ENCODE measurements at regions not wholly inside any gene's neighbourhood (a gene's known extent, or its start where the extent isn't known, plus 50 kb on each side); places are given as distances from the start of the nearest gene placed in this dataset.

GRCh38 chr2:217228732-217229131 is 368.9 kb upstream of the TNP1 start:
- Histone ChIP-seq H3K4me3 (ENCODE audit: low read depth, low read length) (no peak overlapping the region), H3K27me3 (ENCODE audit: control insufficient read depth, insufficient read depth, low read length) (no peaks in the 10 kb centered on the region), H3K36me3 (ENCODE audit: control insufficient read depth, insufficient read depth, low read length) (no peaks in the 10 kb centered on the region)
- TF ChIP-seq, protein P1, sequence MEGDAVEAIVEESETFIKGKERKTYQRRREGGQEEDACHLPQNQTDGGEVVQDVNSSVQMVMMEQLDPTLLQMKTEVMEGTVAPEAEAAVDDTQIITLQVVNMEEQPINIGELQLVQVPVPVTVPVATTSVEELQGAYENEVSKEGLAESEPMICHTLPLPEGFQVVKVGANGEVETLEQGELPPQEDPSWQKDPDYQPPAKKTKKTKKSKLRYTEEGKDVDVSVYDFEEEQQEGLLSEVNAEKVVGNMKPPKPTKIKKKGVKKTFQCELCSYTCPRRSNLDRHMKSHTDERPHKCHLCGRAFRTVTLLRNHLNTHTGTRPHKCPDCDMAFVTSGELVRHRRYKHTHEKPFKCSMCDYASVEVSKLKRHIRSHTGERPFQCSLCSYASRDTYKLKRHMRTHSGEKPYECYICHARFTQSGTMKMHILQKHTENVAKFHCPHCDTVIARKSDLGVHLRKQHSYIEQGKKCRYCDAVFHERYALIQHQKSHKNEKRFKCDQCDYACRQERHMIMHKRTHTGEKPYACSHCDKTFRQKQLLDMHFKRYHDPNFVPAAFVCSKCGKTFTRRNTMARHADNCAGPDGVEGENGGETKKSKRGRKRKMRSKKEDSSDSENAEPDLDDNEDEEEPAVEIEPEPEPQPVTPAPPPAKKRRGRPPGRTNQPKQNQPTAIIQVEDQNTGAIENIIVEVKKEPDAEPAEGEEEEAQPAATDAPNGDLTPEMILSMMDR (IDR thresholded peaks at IDR 0.05; ENCODE audit: insufficient read depth, low read depth, low read length), result no peak
- POLR2A ChIA-PET, result no interaction called here
- CTCF ChIA-PET, result interaction anchor here (0.6 kb wide), 1 partner anchor 244 kb away, joined by 3 read pairs; no protein-coding TSS in a partner anchor
- DNase-seq (ENCODE audit: low read depth), result no peak

DNA sequence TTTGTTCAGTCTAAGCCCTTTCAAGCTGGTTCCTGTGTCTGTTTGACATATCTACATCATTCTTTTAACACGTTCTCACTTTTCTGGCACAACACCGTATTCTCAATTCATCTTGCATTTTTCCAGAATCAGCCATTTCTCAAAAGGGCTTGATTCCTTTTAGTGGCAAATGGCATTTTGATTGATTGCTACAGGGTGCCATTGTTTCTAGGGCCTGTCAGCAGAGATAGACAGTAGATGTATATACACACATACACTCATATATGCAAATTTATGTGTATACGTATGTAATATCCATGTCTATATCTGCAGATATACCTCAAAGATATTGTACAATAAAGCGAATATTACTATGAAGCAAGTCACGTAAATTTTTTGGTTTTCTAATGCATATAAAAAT is 367.9 kb upstream of the TNP1 start:
- ChIA-PET CTCF (no interaction called here), POLR2A (no interaction called here)
- Histone ChIP-seq H3K4me3 (ENCODE audit: low read depth, low read length) (no peak overlapping the region), H3K36me3 (ENCODE audit: control insufficient read depth, insufficient read depth, low read length) (no peaks in the 10 kb centered on the region), H3K27me3 (ENCODE audit: control insufficient read depth, insufficient read depth, low read length) (no peaks in the 10 kb centered on the region)
- no peak for DNase-seq (ENCODE audit: low read depth)
- TF ChIP-seq, protein P1 (IDR thresholded peaks at IDR 0.05; ENCODE audit: insufficient read depth, low read depth, low read length), result no peak

DNA sequence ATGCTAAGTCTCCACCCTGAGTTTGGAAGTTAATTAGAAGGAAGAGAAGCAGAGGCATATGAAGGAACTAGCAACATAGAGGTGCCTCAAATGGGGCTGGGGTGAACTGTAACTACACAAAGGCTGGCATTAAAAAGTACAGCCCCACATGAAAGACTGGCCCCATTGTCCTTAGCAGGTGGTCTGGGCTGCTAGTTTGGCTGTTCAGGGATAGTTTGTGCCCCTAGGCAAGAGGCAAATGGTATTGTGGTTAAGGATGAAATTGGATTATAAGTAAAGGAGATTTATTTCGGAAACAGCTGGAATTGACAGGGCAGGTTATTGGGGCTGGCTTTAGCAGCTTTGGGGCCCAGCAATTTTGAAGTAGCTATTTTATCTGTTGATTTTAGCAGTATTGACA is 365.7 kb upstream of the TNP1 start:
- H3K36me3 ChIP-seq (ENCODE audit: control insufficient read depth, insufficient read depth, low read length), result no peaks in the 10 kb centered on the region
- ChIA-PET POLR2A (no interaction called here), CTCF (no interaction called here)
- H3K4me3 ChIP-seq (ENCODE audit: low read depth, low read length), result no peak overlapping the region
- no peak for DNase-seq (ENCODE audit: low read depth)
- TF ChIP-seq, protein P1 (IDR thresholded peaks at IDR 0.05; ENCODE audit: insufficient read depth, low read depth, low read length), result no peak
- H3K27me3 ChIP-seq (ENCODE audit: control insufficient read depth, insufficient read depth, low read length), result no peaks in the 10 kb centered on the region

GRCh38 chr2:217223222-217223930 is 363.5 kb upstream of the TNP1 start:
- ChIA-PET CTCF (interaction anchor here (1.7 kb wide), 1 partner anchor 12 kb away, joined by 4 read pairs; no protein-coding TSS in a partner anchor), POLR2A (no interaction called here)
- DNase-seq (ENCODE audit: low read depth), result peak; percentile 65
- Histone ChIP-seq H3K27me3 (ENCODE audit: control insufficient read depth, insufficient read depth, low read length) (no peaks in the 10 kb centered on the region), H3K4me3 (ENCODE audit: low read depth, low read length) (no peak overlapping the region), H3K36me3 (ENCODE audit: control insufficient read depth, insufficient read depth, low read length) (no peaks in the 10 kb centered on the region)
- TF ChIP-seq, protein P1 (IDR thresholded peaks at IDR 0.05; ENCODE audit: insufficient read depth, low read depth, low read length), result no peak

GRCh38 chr2:217222309-217222910 is 362.5 kb upstream of the TNP1 start:
- TF ChIP-seq, protein P1 (IDR thresholded peaks at IDR 0.05; ENCODE audit: insufficient read depth, low read depth, low read length), result no peak
- ChIA-PET POLR2A (no interaction called here), CTCF (interaction anchor here (1.7 kb wide), 1 partner anchor 11 kb away, joined by 4 read pairs; no protein-coding TSS in a partner anchor)
- no peak for DNase-seq (ENCODE audit: low read depth)
- Histone ChIP-seq H3K4me3 (ENCODE audit: low read depth, low read length) (no peak overlapping the region), H3K36me3 (ENCODE audit: control insufficient read depth, insufficient read depth, low read length) (no peaks in the 10 kb centered on the region), H3K27me3 (ENCODE audit: control insufficient read depth, insufficient read depth, low read length) (no peaks in the 10 kb centered on the region)

Measured in BJ (cell line).